ENCODE measurements at regions not wholly inside any gene's neighbourhood (a gene's known extent, or its start where the extent isn't known, plus 50 kb on each side); places are given as distances from the start of the nearest gene placed in this dataset.

GRCh38 chr4:96305030-96305429, 465.1 kb downstream of the PDHA2 start:
- 19% methylated on average over 1 of the region's 1 CpG for WGBS

GRCh38 chr4:96312046-96312685, 472.3 kb downstream of the PDHA2 start:
- H3K9me3 ChIP-seq = no peaks in the 10 kb centered on the region
- no peaks in the 10 kb centered on the region for H3K36me3 ChIP-seq
- DNase-seq (ENCODE audit: low spot score in 2 of 2) = no peak
- H3K4me1 ChIP-seq = no peaks in the 10 kb centered on the region
- H3K27ac ChIP-seq = no peak overlapping the region
- H3K27me3 ChIP-seq = no peaks in the 10 kb centered on the region
- TF ChIP-seq POLR2A (IDR thresholded peaks at IDR 0.05) (no peak), EP300 (IDR thresholded peaks at IDR 0.05) (no peak), POLR2AphosphoS5 (IDR thresholded peaks at IDR 0.05) (no peak), CTCF (IDR thresholded peaks at IDR 0.05) (no peak)
- no peak overlapping the region for H3K4me3 ChIP-seq
- whole genome bisulfite sequencing = 32% methylated on average over 4 of the region's 4 CpGs

More at GRCh38 chr4:96305030-96305429, 465.1 kb downstream of the PDHA2 start:
- H3K4me1 ChIP-seq = no peaks in the 10 kb centered on the region
- TF ChIP-seq EP300 (IDR thresholded peaks at IDR 0.05) (no peak), POLR2A (IDR thresholded peaks at IDR 0.05) (no peak), CTCF (IDR thresholded peaks at IDR 0.05) (no peak), POLR2AphosphoS5 (IDR thresholded peaks at IDR 0.05) (no peak)
- H3K9me3 ChIP-seq = no peaks in the 10 kb centered on the region
- no peaks in the 10 kb centered on the region for H3K36me3 ChIP-seq
- no peak for DNase-seq (ENCODE audit: low spot score in 2 of 2)
- H3K4me3 ChIP-seq = no peak overlapping the region
- H3K27me3 ChIP-seq = no peaks in the 10 kb centered on the region
- H3K27ac ChIP-seq = no peak overlapping the region

GRCh38 chr4:96315815-96316214, 475.9 kb downstream of the PDHA2 start:
- WGBS = 38% methylated on average over 2 of the region's 2 CpGs
- no peak for DNase-seq (ENCODE audit: low spot score in 2 of 2)
- Histone ChIP-seq H3K4me3 (no peak overlapping the region), H3K27me3 (no peaks in the 10 kb centered on the region), H3K36me3 (no peaks in the 10 kb centered on the region), H3K4me1 (no peaks in the 10 kb centered on the region), H3K9me3 (no peaks in the 10 kb centered on the region), H3K27ac (no peak overlapping the region)
- no peak for TF ChIP-seq EP300 (IDR thresholded peaks at IDR 0.05)
- no peak for TF ChIP-seq CTCF (IDR thresholded peaks at IDR 0.05)
- no peak for TF ChIP-seq POLR2A (IDR thresholded peaks at IDR 0.05)
- TF ChIP-seq POLR2AphosphoS5 (IDR thresholded peaks at IDR 0.05) = no peak

GRCh38 chr4:96316776-96317175, 476.9 kb downstream of the PDHA2 start:
- H3K9me3 ChIP-seq = no peaks in the 10 kb centered on the region
- H3K27ac ChIP-seq = no peak overlapping the region
- no peaks in the 10 kb centered on the region for H3K27me3 ChIP-seq
- H3K4me1 ChIP-seq = no peaks in the 10 kb centered on the region
- 67% methylated on average over 2 of the region's 2 CpGs for WGBS
- no peak overlapping the region for H3K4me3 ChIP-seq
- DNase-seq (ENCODE audit: low spot score in 2 of 2) = no peak
- H3K36me3 ChIP-seq = no peaks in the 10 kb centered on the region
- TF ChIP-seq EP300 (IDR thresholded peaks at IDR 0.05) (no peak), POLR2A (IDR thresholded peaks at IDR 0.05) (no peak), POLR2AphosphoS5 (IDR thresholded peaks at IDR 0.05) (no peak), CTCF (IDR thresholded peaks at IDR 0.05) (no peak)

- 68% methylated on average over 6 of the region's 6 CpGs for WGBS
- Histone ChIP-seq H3K9me3 (no peaks in the 10 kb centered on the region), H3K36me3 (no peaks in the 10 kb centered on the region), H3K4me3 (no peak overlapping the region), H3K27me3 (no peaks in the 10 kb centered on the region), H3K27ac (no peak overlapping the region), H3K4me1 (no peaks in the 10 kb centered on the region)
- DNase-seq (ENCODE audit: low spot score in 2 of 2) = no peak
- no peak for TF ChIP-seq EP300 (IDR thresholded peaks at IDR 0.05)
- TF ChIP-seq POLR2A (IDR thresholded peaks at IDR 0.05) = no peak
- TF ChIP-seq CTCF (IDR thresholded peaks at IDR 0.05) = no peak
- no peak for TF ChIP-seq POLR2AphosphoS5 (IDR thresholded peaks at IDR 0.05)
These were observed 478.0 kb downstream of the PDHA2 start for GRCh38 chr4:96317891-96318290.

Data from suprapubic skin (tissue), 4 donors.